ENCODE measurements at regions not wholly inside any gene's neighbourhood (a gene's known extent, or its start where the extent isn't known, plus 50 kb on each side); places are given as distances from the start of the nearest gene placed in this dataset.
"Not testable (repeated sequence)": the region's sequence is repeated elsewhere in the genome, so short reads cannot be mapped to it uniquely, and the experiment has no call there.

GRCh38 chr6:6748001-6748400 is 159.5 kb downstream of the LY86 start:
- no peak for DNase-seq (ENCODE audit: low spot score)

GRCh38 chr6:6749702-6750491 is 161.4 kb downstream of the LY86 start:
- DNase-seq (ENCODE audit: low spot score), result no peak

- no peak for DNase-seq (ENCODE audit: low spot score)
Observed at GRCh38 chr6:6750594-6751265, 162.2 kb downstream of the LY86 start.

GRCh38 chr6:6751266-6751596 is 162.7 kb downstream of the LY86 start:
- DNase-seq (ENCODE audit: low spot score), result no peak

GRCh38 chr6:6751619-6752023 is 163.1 kb downstream of the LY86 start:
- DNase-seq (ENCODE audit: low spot score), result no peak

- DNase-seq (ENCODE audit: low spot score), result no peak
Observed at GRCh38 chr6:6752129-6752528, 163.6 kb downstream of the LY86 start.

GRCh38 chr6:6753301-6753700 is 164.8 kb downstream of the LY86 start:
- no peak for DNase-seq (ENCODE audit: low spot score)

DNA sequence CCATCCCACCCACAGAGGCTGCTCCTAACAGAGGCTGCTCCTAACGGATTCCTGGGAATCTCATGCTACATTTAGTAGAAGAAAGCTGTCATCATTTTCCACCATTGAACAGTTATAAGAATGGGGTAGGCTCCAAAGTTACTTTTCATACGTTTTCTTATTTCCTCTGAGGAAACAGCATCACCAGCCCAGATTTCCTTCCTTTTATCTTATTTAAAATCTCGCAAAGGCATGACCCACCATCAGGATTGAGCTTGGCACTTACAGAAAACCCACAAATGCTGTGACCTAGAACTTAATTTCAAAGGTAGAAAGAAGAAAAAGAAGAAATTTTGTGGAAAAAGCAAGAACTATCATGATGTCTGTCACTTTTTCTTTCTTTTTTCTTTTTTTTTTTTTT is 168.0 kb downstream of the LY86 start:
- no peak for DNase-seq (ENCODE audit: low spot score)

DNA sequence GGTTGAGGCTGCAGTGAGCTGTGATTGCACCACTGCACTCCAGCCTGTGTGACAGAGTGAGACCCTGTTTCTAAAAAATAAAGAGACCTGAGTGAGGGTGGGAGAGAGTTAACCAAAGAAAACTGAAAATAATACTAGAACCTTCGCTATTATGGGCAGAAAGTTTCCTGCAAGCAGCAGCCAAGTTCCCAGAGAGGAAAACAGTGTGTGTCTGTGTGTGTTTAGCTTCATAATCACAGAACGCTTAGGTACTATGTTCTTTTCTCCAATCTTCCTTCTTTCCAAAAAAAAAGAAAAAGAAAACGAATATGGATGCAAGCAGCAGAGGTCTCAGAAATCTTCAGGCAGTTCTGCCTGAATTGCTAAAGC is 170.0 kb downstream of the LY86 start:
- DNase-seq (ENCODE audit: low spot score), result no peak

- DNase-seq (ENCODE audit: low spot score), result peak; percentile 14
Observed at GRCh38 chr6:6758915-6759654, 170.6 kb downstream of the LY86 start.

DNA sequence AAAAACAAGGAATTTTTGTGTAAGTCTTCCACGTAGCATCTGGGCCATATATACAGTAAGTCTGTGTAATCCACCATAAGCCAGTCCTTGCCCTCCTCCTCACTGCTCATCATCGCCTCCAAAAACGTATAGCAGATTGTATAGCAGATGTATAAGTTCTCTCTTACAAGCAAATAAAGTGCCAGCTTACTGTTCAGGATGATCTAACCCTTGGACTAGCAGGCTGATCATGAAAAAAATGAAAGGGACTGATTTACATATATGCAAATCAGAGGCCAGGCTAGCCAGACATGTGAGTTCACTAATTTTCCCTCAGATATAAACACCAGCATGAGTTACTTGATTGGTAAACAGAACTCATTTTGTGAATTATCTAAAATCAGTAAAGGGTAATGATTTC is 171.5 kb downstream of the LY86 start:
- no peak for DNase-seq (ENCODE audit: low spot score)

- DNase-seq (ENCODE audit: low spot score), result not testable (repeated sequence)
Observed at GRCh38 chr6:6762566-6762965, 174.0 kb downstream of the LY86 start.

GRCh38 chr6:6764764-6765434 is 176.4 kb downstream of the LY86 start:
- DNase-seq (ENCODE audit: low spot score), result no peak

GRCh38 chr6:6766230-6766905 is 177.8 kb downstream of the LY86 start:
- no peak for DNase-seq (ENCODE audit: low spot score)

DNA sequence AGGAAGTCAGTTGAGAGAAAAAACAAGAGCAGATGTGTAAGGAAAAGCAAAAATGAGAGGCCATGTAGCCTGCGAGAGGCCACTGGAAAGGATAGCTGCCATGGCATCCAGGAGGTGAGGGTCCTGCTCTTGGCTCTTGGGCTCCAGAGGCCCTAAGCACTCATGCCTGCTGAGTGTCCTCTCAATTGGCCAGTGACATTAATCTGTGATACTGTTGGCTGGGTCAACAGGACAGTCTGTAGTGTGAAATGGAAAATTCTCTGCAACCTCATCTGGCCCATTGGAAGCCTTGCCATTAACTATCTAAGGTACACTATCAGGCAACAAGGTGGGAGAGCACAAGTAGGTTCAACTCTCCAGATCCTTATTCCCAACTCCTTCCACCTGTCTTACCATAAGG is 180.9 kb downstream of the LY86 start:
- no peak for DNase-seq (ENCODE audit: low spot score)

DNA sequence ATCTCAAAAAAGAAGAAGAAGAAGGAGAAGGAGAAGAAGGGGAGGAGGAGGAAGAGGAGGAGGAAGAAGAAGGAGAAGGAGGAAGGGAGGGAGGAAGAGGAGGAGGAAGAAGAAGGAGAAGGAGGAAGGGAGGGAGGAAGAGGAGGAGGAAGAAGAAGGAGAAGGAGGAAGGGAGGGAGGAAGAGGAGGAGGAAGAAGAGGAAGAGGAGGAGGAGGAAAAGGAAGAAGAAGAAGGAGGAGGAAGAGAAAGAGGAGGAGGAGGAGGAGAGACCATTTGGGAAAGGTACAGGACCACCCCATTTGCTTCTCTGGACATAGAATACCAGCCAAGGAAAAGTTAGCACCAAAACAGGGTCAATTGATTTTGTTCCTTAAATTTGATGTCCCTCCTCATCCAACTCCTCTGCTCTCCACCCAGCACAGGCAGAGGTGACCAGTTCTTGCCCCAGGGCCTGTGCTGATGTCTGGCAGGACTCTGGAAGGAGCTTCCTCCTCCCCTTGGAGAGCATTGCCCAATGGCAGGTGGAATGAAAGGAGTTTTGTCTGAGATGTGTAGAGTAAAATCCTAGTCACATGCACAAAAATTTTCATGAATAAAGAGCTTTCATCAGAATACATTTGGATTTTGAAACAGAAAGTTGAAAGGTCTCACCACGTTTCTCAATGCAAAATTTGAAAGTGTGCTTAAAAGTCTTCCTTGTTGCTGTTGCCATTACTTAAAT is 182.9 kb downstream of the LY86 start:
- no peak for DNase-seq (ENCODE audit: low spot score)

DNA sequence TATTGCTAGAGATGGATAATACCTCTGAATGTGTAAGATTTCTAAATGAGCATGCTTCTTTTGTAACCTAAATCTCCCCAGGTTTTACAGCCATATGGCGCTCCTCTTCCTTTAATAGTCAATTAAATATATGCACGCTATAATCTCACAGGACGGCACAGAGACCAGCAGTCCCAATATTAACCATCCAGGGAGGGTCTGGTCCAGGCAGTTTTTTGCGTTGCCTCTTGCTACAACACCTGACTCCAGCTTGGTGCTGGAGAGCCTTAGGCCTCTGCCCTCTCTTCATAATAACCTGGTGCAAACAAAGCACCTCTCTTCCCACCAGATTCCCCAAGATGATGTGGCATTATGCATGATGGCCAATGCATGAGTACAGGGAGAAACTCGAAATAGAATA is 183.4 kb downstream of the LY86 start:
- no peak for DNase-seq (ENCODE audit: low spot score)

- DNase-seq (ENCODE audit: low spot score), result no peak
Observed at GRCh38 chr6:6772751-6773150, 184.2 kb downstream of the LY86 start.

DNA sequence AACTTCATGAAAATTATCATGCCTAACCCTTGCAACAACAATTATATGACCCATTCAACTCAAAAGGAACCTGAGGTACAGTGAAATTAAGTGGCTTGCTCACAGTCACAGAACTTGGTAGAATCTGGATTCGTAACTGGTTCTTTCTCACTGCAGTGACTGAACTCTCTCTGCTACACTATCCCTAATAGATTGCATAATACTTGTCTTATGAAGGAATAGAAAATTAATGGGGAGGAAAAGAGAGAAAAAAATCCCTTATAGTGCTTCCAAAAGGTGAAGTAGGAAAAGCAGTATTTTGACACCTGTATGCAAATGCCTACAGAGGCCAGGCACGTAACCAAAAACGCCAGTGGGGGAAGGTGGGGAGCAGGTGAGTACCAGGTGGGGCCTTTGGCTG is 186.6 kb downstream of the LY86 start:
- no peak for DNase-seq (ENCODE audit: low spot score)

DNA sequence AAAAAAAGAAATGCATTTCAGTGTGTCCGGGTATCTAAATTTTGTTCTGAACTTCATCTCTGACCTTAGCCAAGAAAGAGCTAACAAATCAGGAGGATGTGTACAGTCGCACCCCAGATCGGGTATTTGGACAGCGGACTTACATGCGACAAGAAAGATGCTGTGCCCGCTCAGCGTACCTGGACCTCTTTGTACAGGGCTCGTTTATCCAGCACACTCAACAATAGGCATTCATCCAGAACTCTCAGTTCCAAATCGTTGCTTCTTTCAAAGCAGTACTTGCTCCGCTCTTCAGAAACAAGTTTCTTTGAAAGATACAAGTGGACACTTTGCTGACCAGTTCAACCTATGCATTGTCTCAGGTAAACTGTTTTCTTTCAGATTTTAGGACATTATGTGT is 191.7 kb downstream of the LY86 start:
- DNase-seq (ENCODE audit: low spot score), result no peak

DNA sequence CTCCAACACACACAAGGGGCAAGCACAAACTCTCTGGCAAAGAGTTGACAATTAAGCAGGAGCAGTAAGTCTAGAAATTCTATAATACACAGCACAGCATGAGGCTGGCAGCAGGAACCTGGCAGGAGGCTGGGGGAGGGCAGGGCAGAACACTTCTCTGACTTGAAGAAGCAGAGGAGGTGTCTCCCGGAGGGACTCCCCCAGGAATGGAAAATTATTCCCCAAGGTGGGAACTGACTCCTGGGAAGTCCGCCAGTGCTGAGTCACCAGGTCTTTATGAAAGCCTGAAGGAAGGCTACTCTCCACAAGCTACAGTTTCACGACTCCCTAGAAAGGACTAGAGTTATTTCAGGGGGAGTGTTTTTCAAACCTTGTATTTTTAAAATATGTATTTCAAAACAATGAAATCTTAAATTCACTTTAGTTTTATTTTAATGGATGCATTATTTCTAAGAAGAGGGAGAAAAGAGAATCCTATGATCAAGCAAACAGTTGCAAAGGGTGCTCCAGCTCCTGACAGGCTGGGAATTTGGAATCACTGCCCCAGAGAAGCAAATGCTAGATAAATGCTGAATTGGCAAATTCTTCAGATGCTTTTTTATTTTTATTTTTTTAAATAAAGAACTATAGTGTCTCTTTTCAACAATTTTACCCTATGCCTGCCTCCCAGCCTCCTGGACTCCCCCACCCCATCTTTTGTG is 192.8 kb downstream of the LY86 start:
- DNase-seq (ENCODE audit: low spot score), result no peak
